Posterior cingulate gyrus (tissue), 11 donors: ENCODE measurements at regions not wholly inside any gene's neighbourhood (a gene's known extent, or its start where the extent isn't known, plus 50 kb on each side); places are given as distances from the start of the nearest gene placed in this dataset.

Experiments
- DNase-seq, 10 donors: peaks; one replicate each; pipeline versions ENCODE4 v3.0.0 to v3.0.0-alpha.2; 2020 to 2021; ENCODE audit warnings: mixed read lengths in 3 of 10
- intact Hi-C: fragments of 100-400 bp; cut with DNase I; formaldehyde crosslinking; loops from one replicate; pipeline ENCODE4 v1.15.1; 2023

DNA sequence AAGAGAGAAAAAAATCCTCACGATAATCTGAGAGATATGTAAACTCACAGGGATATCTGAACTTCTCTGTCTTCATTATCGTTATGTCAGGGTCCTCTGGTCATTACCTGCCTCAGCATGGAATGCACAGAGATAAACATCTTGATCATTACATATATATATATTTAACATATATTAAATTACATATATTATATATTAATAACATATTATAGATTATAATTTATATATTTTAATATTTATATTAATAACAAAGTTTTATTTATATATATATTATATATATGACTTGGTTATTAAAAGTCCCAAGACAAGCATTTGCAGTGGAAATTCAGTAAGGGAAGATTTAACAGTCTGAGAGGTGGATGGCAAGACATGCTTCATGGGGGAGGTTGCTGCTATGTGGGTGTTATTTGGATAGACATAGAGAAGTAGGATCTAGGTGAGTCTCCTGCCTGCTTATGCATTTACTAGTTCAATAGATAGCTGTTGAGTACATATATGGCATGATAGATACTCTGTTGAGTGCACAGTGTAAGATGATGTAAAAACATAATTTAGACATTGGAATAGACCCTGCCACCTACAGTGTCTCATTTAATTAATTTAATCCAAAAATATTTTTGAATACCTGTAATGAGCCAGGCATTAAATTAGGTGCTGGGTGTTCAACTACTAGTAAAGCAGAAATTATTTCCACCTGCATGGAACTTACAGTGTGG is 255.2 kb downstream of the RAD51AP2 start:
- DNase-seq, result no peak
- intact Hi-C loops, result no loop called here

GRCh38 chr2:17259613-17260012 is 258.6 kb downstream of the RAD51AP2 start:
- intact Hi-C loops, result no loop called here
- DNase-seq, result no peak

DNA sequence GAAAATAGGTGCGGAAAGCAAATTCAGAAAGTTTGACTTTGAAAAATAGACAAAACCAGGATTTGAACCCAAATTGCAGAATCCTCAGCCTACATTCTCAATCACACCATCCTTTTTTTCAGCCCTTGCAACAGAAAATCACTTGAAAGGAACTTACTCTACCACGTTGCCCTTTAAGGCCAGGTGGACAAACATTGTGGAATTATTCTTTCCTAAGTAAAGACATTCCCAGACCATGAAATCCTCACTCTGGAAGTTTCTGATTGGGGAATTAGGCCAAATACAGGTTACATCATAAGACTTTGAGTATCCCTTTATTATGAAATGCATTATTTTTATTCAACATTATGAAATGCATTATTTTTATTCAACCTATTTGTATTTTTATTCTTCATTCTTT is 259.4 kb downstream of the RAD51AP2 start:
- DNase-seq, result no peak
- intact Hi-C loops, result no loop called here

DNA sequence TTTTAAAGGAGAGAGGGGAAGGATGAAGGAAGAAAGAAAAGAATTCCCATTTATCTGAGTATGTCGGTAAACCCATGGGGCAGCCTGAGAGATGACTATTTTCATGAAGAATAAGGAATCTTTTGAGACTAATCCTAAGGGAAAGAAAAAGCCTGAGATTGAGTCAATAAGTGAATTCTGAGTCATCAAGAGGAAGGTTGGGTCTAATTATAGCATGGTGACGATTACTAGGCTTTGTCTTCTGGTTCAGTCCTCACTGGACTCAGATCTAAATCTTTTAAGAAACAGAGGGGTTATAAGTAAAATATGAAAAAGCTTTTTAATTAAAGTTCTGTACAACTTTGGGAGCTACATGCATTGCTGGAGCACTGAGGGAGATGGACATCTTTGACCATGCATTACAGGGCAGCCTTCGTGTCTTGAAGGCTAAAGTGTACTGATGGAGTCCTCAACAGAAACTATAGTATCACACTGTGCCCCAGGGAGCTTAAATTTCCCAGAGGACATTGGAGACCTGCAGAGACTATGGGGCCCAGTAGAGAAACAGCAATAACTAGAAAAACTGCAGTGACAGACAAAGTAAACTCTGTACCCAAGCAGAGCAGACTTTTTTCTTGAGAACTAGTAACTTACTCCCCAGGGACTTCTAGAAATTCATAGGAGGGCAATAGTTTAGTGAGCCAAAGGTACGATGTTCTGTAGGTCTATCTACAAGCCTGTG is 260.9 kb downstream of the RAD51AP2 start:
- intact Hi-C loops, result no loop called here
- no peak for DNase-seq

- intact Hi-C loops, result no loop called here
- no peak for DNase-seq
Measured at GRCh38 chr2:17255071-17255470, 263.2 kb downstream of the RAD51AP2 start.

DNA sequence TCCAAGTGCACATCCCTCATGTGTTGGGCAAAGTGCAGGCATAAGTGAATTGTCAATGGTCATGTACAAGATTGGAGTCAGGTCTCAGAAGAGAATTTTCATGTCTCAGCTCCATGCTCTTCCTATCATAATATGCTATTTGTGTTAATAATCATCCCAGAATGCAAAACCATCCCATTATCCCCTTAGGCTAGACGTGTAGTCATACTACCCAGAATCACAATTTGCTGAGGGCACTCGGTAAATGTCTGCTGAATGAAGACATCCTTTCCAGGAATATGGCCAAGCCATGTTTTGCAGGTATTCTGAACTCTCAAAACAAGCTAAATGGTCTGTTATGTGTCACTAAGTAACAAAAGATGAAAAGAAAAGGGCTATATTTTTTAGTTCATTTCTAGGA is 263.8 kb downstream of the RAD51AP2 start:
- intact Hi-C loops, result no loop called here
- no peak for DNase-seq

- intact Hi-C loops, result no loop called here
- no peak for DNase-seq
Measured at GRCh38 chr2:17252258-17252657, 266.0 kb downstream of the RAD51AP2 start.

GRCh38 chr2:17251171-17251570 is 267.1 kb downstream of the RAD51AP2 start:
- intact Hi-C loops, result no loop called here
- DNase-seq, result peak in 1 of 10 donors; percentile 20

DNA sequence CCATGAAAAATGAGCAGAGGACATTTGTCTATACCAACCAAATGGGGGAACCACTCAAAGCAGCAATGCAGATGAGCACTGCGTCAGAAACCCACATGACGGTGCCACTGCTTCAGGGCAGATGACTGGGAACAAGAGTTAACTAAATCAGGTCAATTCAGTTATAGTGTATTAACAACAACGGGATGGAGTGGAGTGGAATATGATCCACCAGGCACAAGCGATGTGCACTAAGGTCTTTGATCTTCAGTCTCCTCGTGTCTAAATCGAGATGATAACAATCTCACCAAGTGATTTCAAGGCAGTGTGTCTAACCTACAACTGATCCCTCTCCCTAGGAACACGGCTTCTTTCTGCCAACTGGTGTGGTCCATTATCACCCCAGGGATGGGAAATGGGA is 269.0 kb downstream of the RAD51AP2 start:
- intact Hi-C loops, result no loop called here
- DNase-seq, result no peak

DNA sequence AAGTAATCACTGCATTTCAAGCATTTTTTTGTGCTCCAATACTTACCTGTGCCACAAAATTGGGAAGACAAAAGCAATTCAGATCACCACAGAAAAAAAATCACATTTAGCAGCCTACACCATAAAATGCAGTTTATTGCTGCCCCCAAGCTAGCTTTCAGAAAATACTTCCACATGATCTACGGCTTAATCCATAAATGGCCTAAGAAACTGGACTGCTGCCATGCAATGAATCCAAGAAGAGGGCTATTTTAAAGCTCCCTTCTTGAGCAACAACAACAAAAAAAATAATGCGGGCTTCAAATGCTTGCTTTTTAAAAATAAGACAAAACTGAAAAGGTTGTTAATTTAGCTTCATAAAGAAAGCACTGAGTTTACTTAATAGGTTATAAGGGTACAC is 272.3 kb downstream of the RAD51AP2 start:
- DNase-seq, result no peak

GRCh38 chr2:17242813-17243485 is 275.3 kb downstream of the RAD51AP2 start:
- intact Hi-C loops, result no loop called here

More for the DNA sequence above, 272.3 kb downstream of the RAD51AP2 start:
- intact Hi-C loops, result no loop called here

GRCh38 chr2:17239550-17239949 is 278.7 kb downstream of the RAD51AP2 start:
- DNase-seq, result no peak
- intact Hi-C loops, result no loop called here

More at GRCh38 chr2:17242813-17243485, 275.3 kb downstream of the RAD51AP2 start:
- no peak for DNase-seq

GRCh38 chr2:17235167-17235566 is 283.1 kb downstream of the RAD51AP2 start:
- no peak for DNase-seq
- intact Hi-C loops, result no loop called here

- intact Hi-C loops, result no loop called here
- DNase-seq, result no peak
Measured at GRCh38 chr2:17232776-17233556, 285.3 kb downstream of the RAD51AP2 start.

DNA sequence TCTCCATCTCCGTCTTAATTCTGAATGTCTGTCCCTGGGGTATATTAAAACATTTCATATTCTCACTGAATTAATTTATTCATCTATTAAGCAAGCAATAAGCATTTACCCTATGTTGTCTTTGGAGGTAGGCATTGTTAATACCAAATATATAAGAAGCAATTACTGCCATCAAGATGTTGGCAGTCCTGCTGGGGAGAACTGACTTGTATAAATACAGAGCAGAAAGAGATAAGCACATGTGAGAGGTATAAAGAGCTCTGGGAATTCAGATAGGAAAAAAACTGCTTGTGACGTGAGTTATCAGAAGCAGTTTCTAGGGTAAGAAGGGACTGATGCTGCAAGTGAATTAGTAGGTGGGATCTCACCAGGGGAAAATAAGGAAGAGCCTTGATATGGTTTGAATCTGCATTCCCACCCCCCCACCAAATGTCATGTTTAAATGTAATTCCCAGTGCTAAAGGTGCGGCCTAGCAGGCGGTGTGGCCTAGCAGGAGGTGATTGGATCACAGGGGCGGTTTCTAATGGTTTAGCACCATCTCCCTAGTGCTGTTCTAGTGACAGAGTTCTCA is 286.8 kb downstream of the RAD51AP2 start:
- no peak for DNase-seq
- intact Hi-C loops, result no loop called here

GRCh38 chr2:17229414-17229813 is 288.8 kb downstream of the RAD51AP2 start:
- no peak for DNase-seq
- intact Hi-C loops, result no loop called here

DNA sequence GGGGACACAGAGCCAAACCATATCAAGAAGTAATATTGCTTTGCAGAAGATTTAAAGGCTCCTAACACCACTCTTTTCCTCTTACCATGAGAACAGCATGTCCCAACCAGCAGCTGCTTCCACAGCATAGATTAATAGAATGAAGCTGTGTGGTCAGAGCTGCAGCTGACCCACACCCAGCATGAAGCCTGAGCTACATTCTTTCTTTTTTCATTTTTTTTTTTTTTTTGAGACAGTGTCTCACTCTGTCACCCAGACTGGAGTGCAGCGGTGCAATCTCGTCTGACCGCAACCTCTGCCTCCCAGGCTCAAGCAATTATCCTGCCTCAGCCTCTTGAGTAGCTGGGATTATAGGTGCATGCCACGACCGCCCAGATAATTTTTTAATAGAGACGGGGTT is 289.8 kb downstream of the RAD51AP2 start:
- intact Hi-C loops, result no loop called here
- no peak for DNase-seq

- DNase-seq, result no peak
- intact Hi-C loops, result no loop called here
Measured at GRCh38 chr2:17227856-17228255, 290.4 kb downstream of the RAD51AP2 start.

DNA sequence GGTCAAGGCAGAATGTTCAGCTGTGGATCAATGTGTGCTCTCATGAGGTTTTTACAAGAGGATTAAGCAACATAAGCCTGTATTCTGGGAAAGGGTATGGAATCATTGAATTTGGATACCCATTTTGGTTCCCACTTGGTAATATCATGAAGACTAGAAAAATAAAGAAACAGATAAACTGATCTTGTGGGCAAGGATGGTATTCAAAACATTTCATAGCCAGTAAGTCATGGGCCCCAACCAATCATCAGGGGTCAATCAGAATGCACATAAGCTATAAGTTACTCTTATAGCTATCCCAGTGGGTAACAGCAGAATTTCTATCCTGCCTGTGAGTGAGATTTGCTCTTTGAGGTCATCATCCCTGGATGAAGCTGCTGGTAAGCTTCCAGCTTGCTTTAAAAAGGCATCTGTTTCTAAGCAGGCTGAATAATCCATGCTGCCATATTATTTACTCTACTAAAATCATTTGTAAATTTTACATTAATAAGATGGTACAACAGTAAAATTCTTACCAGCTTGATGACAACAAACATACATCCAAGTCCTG is 291.2 kb downstream of the RAD51AP2 start:
- intact Hi-C loops, result no loop called here
- DNase-seq, result no peak

GRCh38 chr2:17223211-17223610 is 295.0 kb downstream of the RAD51AP2 start:
- no peak for DNase-seq
- intact Hi-C loops, result no loop called here
